ENCODE measurements at regions not wholly inside any gene's neighbourhood (a gene's known extent, or its start where the extent isn't known, plus 50 kb on each side); places are given as distances from the start of the nearest gene placed in this dataset.
"Not testable (repeated sequence)": the region's sequence is repeated elsewhere in the genome, so short reads cannot be mapped to it uniquely, and the experiment has no call there.

DNA sequence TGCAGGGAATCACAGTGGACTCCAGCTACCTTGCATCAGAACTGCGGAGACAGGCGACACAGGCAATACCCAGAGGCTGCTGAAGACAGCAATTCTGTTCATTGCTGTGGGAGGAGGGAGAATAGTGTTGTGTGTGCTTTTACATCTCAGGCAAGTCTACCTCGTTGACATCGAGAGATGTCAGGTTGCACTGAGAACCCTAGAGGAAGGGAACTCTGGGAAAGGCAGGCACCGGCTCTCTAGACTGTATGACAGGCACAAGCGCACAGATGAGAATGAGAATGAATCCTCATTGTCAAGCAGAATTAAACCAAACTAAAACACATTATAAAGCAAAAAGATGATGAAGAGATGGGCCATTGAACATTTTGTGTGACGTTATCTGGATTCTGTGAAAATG lies 155.7 kb upstream of the FAM240B start:
- TF ChIP-seq POLR2A (IDR thresholded peaks at IDR 0.05; ENCODE audit: low read depth, low read length); ZNF24 (IDR thresholded peaks at IDR 0.05); CHD4 (IDR thresholded peaks at IDR 0.05); CEBPB (IDR thresholded peaks at IDR 0.05; ENCODE audit: borderline replicate concordance in 1 of 2, low read depth in 2 of 2, low read length in 2 of 2); MXI1 (IDR thresholded peaks at IDR 0.05; ENCODE audit: low read depth, low read length): not testable (repeated sequence)
- TF ChIP-seq, protein P1, sequence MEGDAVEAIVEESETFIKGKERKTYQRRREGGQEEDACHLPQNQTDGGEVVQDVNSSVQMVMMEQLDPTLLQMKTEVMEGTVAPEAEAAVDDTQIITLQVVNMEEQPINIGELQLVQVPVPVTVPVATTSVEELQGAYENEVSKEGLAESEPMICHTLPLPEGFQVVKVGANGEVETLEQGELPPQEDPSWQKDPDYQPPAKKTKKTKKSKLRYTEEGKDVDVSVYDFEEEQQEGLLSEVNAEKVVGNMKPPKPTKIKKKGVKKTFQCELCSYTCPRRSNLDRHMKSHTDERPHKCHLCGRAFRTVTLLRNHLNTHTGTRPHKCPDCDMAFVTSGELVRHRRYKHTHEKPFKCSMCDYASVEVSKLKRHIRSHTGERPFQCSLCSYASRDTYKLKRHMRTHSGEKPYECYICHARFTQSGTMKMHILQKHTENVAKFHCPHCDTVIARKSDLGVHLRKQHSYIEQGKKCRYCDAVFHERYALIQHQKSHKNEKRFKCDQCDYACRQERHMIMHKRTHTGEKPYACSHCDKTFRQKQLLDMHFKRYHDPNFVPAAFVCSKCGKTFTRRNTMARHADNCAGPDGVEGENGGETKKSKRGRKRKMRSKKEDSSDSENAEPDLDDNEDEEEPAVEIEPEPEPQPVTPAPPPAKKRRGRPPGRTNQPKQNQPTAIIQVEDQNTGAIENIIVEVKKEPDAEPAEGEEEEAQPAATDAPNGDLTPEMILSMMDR (IDR thresholded peaks at IDR 0.05 in 2 of 3, conservative IDR thresholded peaks at IDR 0.05 in 1 of 3; ENCODE audit: control insufficient read depth in 2 of 3, extremely low read depth in 1 of 3, insufficient read depth in 1 of 3, low read depth in 3 of 3, low read length in 3 of 3), result not testable (repeated sequence)
- TF ChIP-seq, protein P2, sequence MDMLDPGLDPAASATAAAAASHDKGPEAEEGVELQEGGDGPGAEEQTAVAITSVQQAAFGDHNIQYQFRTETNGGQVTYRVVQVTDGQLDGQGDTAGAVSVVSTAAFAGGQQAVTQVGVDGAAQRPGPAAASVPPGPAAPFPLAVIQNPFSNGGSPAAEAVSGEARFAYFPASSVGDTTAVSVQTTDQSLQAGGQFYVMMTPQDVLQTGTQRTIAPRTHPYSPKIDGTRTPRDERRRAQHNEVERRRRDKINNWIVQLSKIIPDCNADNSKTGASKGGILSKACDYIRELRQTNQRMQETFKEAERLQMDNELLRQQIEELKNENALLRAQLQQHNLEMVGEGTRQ (IDR thresholded peaks at IDR 0.05; ENCODE audit: borderline replicate concordance, low read depth, low read length), result not testable (repeated sequence)
- TF ChIP-seq, protein P3, sequence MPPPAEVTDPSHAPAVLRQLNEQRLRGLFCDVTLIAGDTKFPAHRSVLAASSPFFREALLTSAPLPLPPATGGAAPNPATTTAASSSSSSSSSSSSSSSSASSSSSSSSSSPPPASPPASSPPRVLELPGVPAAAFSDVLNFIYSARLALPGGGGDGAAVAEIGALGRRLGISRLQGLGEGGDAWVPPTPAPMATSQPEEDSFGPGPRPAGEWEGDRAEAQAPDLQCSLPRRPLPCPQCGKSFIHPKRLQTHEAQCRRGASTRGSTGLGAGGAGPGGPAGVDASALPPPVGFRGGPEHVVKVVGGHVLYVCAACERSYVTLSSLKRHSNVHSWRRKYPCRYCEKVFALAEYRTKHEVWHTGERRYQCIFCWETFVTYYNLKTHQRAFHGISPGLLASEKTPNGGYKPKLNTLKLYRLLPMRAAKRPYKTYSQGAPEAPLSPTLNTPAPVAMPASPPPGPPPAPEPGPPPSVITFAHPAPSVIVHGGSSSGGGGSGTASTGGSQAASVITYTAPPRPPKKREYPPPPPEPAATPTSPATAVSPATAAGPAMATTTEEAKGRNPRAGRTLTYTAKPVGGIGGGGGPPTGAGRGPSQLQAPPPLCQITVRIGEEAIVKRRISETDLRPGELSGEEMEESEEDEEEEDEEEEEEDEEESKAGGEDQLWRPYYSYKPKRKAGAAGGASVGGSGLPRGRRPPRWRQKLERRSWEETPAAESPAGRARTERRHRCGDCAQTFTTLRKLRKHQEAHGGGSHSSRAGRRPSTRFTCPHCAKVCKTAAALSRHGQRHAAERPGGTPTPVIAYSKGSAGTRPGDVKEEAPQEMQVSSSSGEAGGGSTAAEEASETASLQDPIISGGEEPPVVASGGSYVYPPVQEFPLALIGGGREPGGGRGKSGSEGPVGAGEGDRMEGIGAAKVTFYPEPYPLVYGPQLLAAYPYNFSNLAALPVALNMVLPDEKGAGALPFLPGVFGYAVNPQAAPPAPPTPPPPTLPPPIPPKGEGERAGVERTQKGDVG (CRISPR knock-in tag; IDR thresholded peaks at IDR 0.05), result not testable (repeated sequence)
- TF ChIP-seq, protein P4, sequence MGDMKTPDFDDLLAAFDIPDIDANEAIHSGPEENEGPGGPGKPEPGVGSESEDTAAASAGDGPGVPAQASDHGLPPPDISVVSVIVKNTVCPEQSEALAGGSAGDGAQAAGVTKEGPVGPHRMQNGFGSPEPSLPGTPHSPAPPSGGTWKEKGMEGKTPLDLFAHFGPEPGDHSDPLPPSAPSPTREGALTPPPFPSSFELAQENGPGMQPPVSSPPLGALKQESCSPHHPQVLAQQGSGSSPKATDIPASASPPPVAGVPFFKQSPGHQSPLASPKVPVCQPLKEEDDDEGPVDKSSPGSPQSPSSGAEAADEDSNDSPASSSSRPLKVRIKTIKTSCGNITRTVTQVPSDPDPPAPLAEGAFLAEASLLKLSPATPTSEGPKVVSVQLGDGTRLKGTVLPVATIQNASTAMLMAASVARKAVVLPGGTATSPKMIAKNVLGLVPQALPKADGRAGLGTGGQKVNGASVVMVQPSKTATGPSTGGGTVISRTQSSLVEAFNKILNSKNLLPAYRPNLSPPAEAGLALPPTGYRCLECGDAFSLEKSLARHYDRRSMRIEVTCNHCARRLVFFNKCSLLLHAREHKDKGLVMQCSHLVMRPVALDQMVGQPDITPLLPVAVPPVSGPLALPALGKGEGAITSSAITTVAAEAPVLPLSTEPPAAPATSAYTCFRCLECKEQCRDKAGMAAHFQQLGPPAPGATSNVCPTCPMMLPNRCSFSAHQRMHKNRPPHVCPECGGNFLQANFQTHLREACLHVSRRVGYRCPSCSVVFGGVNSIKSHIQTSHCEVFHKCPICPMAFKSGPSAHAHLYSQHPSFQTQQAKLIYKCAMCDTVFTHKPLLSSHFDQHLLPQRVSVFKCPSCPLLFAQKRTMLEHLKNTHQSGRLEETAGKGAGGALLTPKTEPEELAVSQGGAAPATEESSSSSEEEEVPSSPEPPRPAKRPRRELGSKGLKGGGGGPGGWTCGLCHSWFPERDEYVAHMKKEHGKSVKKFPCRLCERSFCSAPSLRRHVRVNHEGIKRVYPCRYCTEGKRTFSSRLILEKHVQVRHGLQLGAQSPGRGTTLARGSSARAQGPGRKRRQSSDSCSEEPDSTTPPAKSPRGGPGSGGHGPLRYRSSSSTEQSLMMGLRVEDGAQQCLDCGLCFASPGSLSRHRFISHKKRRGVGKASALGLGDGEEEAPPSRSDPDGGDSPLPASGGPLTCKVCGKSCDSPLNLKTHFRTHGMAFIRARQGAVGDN (IDR thresholded peaks at IDR 0.05), result not testable (repeated sequence)

Measured in GM12878 (cell line).